ENCODE measurements at regions not wholly inside any gene's neighbourhood (a gene's known extent, or its start where the extent isn't known, plus 50 kb on each side); places are given as distances from the start of the nearest gene placed in this dataset.
"Not testable (repeated sequence)": the region's sequence is repeated elsewhere in the genome, so short reads cannot be mapped to it uniquely, and the experiment has no call there.

DNA sequence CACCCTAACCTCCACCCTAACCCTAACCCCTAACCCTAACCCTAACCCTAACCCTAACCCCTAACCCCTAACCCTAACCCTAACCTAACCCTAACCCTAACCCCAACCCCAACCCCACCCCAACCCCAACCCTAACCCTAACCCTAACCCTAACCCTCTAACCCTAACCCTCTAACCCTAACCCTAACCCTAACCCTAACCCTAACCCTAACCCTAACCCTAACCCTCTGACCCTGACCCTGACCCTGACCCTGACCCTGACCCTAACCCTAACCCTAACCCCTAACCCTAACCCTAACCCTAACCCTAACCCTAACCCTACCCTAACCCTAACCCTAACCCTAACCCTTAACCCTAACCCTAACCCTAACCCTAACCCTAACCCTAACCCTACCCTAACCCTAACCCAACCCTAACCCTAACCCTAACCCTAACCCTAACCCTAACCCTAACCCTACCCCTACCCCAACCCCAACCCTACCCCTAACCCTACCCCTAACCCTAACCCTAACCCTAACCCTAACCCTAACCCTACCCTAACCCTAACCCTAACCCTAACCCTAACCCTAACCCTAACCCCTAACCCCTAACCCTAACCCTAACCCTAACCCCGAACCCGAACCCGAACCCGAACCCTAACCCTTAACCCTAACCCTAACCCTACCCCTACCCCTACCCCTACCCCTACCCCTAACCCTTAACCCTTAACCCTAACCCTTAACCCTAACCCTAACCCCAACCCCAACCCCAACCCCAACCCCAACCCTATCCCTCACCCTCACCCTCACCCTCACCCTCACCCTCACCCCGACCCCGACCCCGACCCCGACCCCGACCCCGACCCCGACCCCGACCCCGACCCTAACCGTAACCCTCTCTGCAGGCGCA is 186.2 kb upstream of the CHL1 start:
- peak; percentile 20 for DNase-seq

DNA sequence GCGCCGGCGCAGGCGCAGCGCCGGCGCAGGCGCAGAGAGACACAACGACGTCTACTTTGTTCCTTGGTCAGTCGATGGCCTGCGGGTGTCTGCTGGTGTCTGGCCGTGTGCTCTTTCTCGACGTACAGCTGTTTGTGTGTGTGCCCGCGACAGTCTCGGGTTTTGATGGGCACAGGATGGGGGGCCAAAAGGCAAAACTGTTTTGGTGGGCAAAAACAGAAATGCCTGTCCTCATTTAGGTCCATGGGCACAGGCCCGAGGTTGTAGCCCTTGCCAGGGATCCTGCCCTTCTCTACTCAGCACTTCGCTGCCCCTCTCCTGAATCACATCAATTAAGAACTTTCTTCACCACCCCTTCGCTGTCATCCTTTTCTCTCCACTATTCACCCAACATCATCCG is 184.8 kb upstream of the CHL1 start:
- no peak for DNase-seq

DNA sequence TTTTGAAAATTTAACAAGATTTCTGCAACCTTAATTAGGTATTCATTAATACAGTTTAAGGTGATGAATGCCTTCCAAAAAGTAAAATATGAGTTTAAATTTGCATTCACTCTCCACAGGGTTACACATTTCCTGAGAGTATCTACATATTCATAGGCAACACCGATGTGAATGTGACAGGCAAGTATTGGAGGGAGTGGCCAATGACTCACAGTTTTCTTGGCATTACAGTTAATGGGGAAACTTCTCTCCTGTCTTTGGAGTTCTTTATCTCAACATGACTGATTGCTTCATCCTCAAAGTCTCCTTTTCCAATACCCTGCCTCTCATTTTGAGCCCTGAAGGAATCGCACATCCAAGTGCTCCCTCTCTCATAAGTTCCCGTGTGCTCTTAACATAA is 181.9 kb upstream of the CHL1 start:
- no peak for DNase-seq

DNA sequence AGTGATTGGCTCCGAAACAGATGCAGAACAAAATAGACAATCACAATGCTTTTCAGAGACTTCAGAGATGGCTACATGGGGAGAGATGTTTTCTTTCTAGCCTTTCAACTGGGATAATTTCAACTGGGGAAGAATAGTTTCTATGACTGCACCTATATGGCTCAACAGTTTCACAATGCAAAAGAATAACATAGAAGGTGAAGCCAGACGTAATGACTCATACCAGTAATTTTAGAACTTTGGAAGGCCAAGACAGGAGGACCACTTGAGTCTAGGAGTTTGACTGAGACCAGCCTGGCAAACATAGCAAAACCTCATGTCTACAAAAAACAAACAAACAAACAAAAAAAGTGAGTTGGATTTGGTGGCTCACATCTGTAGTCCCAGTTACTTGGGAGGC is 180.2 kb upstream of the CHL1 start:
- DNase-seq, result no peak

DNA sequence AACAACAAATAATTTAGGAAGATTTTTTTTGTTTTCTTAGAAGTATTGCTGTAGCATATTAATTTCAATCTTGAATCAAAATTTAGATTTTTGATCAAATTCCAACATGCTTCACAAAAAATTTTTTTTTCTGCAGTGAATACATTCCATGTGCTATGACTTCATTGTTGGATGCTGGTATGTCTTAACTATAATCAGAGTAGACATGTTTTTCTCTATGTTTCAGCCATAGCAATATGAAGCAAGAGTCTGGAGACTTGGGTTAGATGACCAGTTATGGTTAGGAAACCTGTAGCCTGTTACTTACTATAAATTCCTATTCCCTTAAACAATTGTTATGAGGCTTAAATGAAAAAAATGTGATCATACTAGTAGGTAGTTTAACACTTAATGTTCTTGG is 176.1 kb upstream of the CHL1 start:
- no peak for DNase-seq

DNA sequence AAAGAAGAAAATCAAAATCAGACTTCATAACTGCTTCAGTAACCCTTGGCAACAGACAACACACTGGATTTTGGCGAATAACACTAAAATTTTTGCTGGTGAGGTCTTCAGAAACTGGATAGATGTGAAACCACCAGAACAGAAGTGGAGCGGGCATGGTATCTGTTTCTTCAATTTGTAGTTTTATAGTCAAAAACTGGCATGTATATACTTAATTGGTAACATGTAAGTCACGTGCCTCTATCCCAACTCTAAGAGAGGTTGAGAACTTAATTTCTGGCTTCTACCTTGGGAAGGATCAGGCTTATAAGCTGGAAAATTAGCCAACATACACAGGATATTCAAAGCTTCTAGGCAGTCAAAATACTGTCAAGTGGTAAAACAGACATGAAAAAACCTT is 172.6 kb upstream of the CHL1 start:
- DNase-seq, result peak; percentile 46

DNA sequence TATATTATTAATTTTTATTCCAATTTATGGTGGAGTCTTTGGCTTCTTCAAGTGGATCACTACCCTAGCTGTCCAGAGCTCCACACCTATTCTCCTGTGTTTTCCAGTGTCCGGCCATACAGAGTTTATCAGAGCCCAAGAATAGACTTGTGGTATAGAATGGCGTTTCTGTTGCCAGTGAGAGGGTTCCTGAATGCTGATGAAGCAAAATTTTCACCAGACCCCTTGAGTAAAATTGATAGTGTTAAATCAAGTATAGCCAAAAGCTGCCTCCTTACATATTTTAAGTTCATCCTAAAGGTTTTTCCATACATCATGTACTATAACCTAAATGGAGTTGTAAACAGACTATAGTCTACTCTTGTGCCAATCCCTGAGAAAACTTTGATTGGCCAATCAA is 171.5 kb upstream of the CHL1 start:
- DNase-seq, result no peak

DNA sequence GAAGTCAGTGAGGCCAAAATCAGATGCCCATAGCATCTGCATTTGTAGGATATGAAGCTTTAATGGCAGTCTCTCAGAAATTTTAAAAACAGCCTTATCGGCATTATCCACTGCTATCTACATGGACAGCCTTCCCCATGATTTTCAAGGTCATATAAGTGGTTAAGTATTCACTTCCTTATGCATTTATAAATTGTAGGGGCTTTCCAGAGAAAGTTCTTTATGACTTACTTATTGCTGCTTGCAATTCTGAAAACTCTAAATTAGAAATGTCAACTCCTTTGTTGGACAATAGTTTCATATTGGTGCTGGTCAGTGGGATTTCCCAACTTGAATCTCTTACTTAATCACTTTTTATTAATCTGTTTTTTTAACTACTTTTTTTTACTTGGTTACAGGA is 160.6 kb upstream of the CHL1 start:
- DNase-seq, result not testable (repeated sequence)

DNA sequence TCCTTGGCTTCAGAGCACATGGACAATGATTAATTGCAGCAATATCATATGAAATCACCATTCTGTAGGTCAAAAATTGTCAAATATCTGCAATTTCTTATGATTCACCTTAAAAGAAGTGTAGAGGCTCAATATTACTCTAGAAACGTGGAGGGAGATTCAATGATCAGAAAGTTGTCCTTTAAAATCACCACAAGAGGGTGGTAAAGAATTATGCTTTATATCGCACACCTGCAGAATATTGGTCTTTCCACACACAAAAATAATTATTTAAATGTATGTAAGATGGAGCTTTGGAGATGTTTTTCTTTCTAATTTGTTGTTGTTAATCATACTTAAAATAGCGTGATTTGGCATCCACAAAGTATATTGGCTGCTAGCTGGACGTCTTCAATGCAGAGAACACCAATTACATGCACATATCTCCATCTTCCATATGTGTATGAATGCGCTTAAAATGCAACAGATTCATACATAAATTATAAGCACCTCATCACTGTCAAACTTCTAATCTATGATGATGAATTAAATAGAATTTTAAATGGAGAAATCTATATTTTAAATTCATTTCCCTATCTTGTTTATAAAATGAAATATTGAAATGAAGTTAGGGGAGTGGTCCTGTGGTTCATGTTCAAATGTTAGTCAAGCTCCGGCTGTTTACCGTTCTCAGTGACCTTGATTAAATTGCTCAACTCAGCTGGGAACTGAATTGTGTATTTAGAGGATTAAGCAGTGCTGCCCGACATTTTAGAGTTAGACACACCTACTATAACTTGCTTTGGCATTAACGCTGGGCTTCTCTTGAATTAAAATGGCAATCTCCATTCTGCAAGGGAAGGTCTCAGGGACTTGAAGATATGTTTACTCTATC is 153.5 kb upstream of the CHL1 start:
- DNase-seq, result not testable (repeated sequence)

DNA sequence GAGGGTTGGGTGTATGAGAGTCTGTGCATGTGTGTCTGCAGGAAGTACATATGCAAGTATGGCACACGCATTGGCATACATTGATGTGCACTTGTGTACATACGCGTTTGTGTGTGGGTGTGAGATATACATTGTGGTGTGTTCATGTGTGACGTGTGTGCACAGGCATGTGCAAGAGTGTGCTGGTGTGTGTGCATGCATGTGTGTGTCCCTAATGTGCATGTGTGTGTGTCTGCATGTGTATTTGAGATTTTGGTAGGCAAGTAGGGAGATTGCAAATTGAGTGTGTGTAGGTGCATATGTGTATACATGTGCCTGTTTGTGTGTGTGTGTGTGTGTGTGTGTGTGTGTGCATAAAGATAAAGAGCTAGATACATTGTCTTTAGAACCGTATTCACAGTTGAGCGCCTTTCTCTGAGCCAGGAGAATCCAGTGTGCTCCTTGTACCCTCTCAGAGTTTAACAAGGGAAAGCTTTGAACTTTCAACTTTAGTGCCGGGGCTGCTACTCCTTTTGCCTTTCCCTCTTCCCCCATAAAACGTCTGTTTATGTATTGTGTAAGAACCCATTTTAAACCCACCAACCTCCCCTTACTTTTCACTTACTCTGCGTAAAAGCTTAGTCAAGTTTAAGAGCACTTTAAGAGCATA is 152.4 kb upstream of the CHL1 start:
- DNase-seq, result no peak

DNA sequence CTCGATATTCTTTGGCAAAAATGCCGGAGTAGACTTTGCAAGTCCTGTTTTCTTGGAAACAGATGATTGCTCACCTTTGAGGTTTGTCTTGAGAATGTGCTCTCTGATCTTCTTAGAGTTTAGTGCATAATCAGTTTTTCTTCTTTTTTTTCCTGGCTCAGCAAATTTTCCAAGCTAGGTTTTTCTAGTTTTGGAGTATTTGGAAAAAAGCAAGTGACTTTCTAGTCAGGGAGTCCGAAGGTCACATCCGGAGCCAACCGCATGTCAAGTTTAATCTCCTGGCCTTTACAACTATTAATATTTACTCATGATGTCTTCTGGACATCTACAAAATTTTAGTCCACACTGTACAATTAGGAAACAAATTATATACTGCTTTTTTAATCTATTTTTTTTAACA is 151.6 kb upstream of the CHL1 start:
- DNase-seq, result not testable (repeated sequence)

DNA sequence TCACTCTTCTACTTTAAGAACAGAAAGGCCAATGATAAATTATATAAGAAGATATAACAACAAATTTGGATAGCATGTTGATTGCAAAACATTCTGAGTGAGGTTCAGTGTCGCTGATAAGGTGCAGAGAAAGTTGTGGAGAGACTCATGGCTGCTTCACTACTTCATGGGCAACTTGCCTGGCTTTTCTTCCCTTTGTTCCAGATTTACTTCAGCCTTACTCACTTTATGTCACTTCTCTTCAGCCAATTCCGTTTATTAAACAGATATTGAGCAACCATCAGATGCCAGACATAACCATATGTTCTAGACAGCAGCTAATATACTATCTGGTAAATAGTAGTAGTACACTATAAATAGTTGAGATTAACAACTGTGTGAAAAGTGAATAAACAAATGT is 150.0 kb upstream of the CHL1 start:
- DNase-seq, result no peak

DNA sequence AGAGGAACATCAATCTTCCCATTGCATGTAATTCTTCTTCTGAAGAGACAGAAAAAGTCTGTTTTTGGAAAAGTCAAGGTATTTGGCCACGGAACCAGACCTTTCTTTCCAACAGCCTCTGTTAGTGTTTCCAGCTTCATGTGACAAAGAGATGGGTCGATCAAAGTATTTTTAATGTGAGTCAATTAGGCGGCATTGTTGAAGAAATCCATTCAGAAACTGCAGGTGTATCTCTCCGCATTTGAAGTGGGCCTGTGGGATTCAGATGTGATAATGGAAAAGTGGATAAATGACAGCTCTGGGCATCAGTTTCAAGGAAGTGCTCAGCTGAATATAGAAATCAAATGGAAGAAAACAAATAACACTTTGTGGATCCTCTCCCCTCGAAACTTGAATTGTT is 143.1 kb upstream of the CHL1 start:
- DNase-seq, result not testable (repeated sequence)

DNA sequence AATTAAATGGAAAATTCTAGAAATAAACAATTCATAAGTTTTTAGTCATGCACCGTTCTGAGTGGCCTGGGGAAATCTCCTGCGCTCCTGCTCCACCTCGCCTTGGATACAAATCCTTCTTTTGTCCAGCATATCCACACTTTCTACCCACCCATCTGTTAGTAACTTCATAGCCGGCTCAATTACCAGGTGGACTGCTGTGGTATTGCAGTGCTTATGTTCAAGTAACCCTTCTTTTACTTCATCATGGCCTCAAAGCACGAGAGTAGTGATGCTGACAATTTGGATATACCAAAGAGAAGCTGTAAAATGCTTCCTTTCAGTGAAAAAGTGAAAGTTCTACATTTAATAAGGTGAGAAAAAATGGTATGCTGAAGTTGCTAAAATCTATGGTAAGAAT is 142.3 kb upstream of the CHL1 start:
- DNase-seq, result no peak

DNA sequence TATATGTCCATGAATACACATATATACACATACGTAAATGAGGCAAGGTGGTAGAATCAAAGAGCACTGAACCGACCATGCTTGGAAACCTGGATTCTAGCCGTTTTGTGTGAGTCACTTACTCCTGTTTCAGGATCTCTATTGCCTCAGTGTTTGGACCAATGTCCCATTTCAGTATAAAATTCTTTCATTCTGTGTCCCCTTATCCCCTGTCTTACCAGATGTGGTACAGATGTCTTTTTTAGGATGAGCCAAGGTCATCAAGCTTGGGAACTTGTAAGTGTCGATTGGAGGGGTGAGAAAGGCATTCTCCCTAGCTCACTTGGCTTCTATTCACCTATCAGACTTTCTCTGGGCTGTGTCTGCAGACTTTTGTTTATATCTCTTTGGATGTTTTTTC is 139.9 kb upstream of the CHL1 start:
- DNase-seq, result no peak

DNA sequence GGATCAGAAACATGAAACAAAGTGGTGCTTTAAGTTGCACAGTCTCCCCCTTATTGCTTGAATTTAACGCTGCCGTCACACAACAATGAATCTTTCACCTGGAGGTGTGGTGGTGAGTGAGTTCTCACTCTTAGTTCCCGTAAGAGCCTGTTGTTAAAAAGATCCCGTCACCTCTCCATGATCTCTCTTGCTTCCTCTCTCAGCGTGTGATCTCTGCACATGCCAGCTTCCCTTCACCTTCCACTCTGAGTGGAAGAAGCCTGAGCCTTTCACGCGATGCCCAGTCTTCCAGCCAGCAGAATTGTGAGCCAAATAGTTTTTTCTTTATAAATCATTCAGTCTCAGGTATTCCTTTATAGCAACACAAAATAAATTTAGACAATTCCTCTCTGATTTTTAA is 136.7 kb upstream of the CHL1 start:
- DNase-seq, result no peak

DNA sequence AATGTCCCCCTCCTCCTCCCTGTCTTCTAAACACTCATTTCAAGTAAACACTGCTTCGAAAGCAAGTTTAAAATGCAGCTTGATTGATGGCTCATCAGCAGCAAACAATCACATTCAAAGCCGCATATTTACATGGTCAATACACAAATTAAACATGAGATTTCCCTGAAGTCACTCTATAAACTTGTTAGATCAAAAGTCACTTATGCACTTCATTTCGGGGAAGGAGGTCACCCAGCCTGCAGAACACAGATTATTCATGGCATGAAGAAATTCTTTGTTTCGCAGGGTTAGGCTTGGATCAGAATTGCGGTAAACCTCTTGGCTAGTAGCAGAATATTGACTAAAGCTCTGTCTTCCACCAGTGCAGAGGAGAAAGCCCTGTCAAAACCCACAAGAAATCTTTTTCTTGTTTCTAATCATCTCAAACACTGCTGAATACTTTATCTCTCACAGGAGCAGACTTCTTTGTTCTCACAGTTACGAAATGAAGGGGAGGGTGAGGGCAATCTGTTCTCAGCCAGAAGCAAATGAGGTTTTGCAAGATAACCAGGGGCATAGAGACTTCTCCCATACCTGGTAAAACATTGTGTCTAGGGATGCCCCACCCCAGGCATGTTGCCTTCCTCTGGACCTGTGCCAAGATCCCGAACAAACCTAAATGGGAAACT is 133.3 kb upstream of the CHL1 start:
- DNase-seq, result no peak

DNA sequence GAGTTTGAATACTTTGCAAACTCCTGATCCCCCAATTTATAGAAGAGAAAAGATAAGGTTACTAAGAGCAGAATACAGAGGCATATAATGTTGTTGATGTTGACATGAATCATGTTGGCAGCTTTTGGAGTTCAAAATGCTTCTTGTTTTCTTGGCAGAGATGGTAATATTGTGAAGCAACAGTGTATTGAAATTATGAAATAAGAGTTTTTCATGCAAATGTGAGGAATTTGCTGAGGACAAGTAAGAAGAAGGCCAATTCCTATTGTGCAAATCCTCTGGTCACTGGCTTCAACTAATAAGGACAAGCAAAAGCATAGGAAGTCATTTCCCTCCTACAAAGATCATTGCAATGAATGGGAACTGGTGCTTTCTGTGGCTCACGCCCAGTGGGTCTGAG is 126.9 kb upstream of the CHL1 start:
- no peak for DNase-seq

DNA sequence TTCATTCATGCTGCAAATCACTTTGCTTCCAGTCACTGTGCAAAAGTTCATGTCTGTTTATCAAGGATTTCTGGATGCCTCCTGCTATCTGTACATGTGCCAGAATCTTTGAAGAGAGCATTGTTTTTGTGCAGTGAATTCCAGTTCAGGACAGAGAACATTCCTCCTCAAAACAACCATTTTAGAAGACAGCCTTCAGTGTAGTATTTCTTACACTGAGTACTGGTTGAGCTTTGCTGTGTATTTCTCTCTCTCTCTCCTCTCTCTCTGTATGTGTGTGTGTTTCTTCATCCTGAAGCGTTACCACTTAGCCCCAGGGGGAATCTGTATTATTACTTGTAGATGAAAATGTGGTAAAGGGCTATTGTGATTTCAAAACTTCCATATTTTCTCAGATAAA is 123.8 kb upstream of the CHL1 start:
- DNase-seq, result no peak

DNA sequence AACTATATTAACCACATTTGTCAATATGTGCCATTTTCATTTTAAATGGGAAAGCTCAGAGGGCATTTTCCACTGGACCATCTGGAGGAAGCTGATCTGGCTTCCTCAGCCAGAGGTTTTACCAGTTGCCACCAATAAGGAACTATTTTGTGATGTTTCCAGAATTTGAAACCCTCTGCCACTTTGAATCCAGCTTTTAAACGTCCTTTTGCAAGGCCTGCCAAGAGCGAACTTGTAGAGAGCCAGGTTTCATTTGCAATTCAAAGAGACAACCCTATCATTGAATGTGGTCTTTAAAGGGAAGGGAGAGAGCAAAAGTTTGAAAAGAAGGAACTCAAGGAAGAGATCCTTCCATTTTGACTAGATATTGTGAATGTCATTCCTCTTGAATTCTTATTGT is 123.3 kb upstream of the CHL1 start:
- no peak for DNase-seq

DNA sequence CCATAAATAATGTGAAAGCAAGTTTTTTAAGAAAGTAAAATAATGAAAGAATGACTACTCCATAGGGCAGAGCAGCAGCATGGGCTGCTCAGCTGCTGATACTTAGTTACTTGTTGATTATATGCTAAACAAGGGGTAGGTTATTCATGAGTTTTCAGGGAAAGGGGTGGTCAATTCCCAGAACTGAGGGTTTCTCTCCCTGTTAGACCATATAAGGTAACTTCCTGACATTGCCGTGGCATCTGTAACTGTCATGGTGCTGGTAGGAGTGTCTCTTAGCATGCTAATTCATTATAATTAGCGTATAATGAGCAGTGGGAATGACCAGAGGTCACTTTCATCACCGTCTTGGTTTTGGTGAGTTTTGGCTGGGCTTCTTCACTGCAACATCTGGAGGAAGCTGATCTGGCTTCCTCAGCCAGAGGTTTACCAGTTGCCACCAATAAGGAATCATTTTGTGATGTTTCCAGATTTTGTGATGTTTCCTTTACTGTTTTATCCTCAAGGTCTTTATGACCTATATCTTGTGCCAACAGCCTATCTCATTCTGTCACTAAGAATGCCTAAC is 121.8 kb upstream of the CHL1 start:
- no peak for DNase-seq

DNA sequence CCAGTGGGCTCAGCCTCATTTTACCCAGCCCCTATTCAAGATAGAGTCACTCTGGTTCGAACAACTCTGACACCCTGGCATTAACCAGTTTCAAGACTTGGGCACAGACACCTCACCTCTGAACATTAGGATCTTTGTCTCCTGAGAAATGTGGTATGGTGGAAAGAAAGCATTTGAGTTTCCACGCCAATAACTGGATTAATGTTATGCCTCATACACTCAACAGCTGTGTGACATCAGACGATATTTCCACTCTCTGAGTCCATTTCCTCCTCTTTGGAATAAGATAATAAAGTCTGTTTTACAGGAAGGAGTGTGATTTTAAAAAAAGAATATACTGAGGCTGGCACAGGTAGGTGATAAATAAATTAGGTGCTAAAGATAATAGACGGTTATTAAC is 121.3 kb upstream of the CHL1 start:
- no peak for DNase-seq

All from hindlimb muscle (tissue), 1 donor.